ENCODE measurements at regions not wholly inside any gene's neighbourhood (a gene's known extent, or its start where the extent isn't known, plus 50 kb on each side); places are given as distances from the start of the nearest gene placed in this dataset.

GRCh38 chr5:8695902-8696845 is 827.2 kb downstream of the MTRR start:
- TF ChIP-seq CTCF (IDR thresholded peaks at IDR 0.05; ENCODE audit: low read depth, low read length) = no peak

GRCh38 chr5:8700222-8700621 is 831.3 kb downstream of the MTRR start:
- no peak for TF ChIP-seq CTCF (IDR thresholded peaks at IDR 0.05; ENCODE audit: low read depth, low read length)
- H3K9me3 ChIP-seq = no peaks in the 10 kb centered on the region
- no peaks in the 10 kb centered on the region for H3K4me1 ChIP-seq
- H3K27me3 ChIP-seq = no peaks in the 10 kb centered on the region
- H3K36me3 ChIP-seq = no peaks in the 10 kb centered on the region
- H3K4me3 ChIP-seq (ENCODE audit: low read depth, low read length) = no peak overlapping the region
- DNase-seq = no peak

More at GRCh38 chr5:8695902-8696845, 827.2 kb downstream of the MTRR start:
- no peak for DNase-seq
- H3K4me3 ChIP-seq (ENCODE audit: low read depth, low read length) = no peak overlapping the region
- no peaks in the 10 kb centered on the region for H3K36me3 ChIP-seq
- H3K27me3 ChIP-seq = no peaks in the 10 kb centered on the region
- H3K9me3 ChIP-seq = no peaks in the 10 kb centered on the region
- no peaks in the 10 kb centered on the region for H3K4me1 ChIP-seq

- Histone ChIP-seq H3K36me3 (no peaks in the 10 kb centered on the region), H3K27me3 (no peaks in the 10 kb centered on the region), H3K9me3 (no peaks in the 10 kb centered on the region), H3K4me3 (ENCODE audit: low read depth, low read length) (no peak overlapping the region), H3K4me1 (no peaks in the 10 kb centered on the region)
- DNase-seq = no peak
- TF ChIP-seq CTCF (IDR thresholded peaks at IDR 0.05; ENCODE audit: low read depth, low read length) = no peak
Observed at GRCh38 chr5:8700671-8701070, 831.7 kb downstream of the MTRR start.

GRCh38 chr5:8701251-8701650 is 832.3 kb downstream of the MTRR start:
- no peak for DNase-seq
- Histone ChIP-seq H3K4me1 (no peaks in the 10 kb centered on the region), H3K9me3 (no peaks in the 10 kb centered on the region), H3K27me3 (no peaks in the 10 kb centered on the region), H3K4me3 (ENCODE audit: low read depth, low read length) (no peak overlapping the region), H3K36me3 (no peaks in the 10 kb centered on the region)
- no peak for TF ChIP-seq CTCF (IDR thresholded peaks at IDR 0.05; ENCODE audit: low read depth, low read length)

GRCh38 chr5:8710426-8710930 is 835.4 kb downstream of the SEMA5A start:
- H3K4me1 ChIP-seq = no peaks in the 10 kb centered on the region
- DNase-seq = no peak
- H3K4me3 ChIP-seq (ENCODE audit: low read depth, low read length) = no peak overlapping the region
- no peak for TF ChIP-seq CTCF (IDR thresholded peaks at IDR 0.05; ENCODE audit: low read depth, low read length)
- H3K9me3 ChIP-seq = no peaks in the 10 kb centered on the region
- H3K27me3 ChIP-seq = no peaks in the 10 kb centered on the region
- no peaks in the 10 kb centered on the region for H3K36me3 ChIP-seq

GRCh38 chr5:8714198-8714597 is 831.7 kb downstream of the SEMA5A start:
- no peak for DNase-seq
- no peaks in the 10 kb centered on the region for H3K4me1 ChIP-seq
- no peak for TF ChIP-seq CTCF (IDR thresholded peaks at IDR 0.05; ENCODE audit: low read depth, low read length)
- no peak overlapping the region for H3K4me3 ChIP-seq (ENCODE audit: low read depth, low read length)
- no peaks in the 10 kb centered on the region for H3K36me3 ChIP-seq
- no peaks in the 10 kb centered on the region for H3K27me3 ChIP-seq
- no peaks in the 10 kb centered on the region for H3K9me3 ChIP-seq
